AG09309 (cell line): ENCODE measurements at regions not wholly inside any gene's neighbourhood (a gene's known extent, or its start where the extent isn't known, plus 50 kb on each side); places are given as distances from the start of the nearest gene placed in this dataset.

ENCODE experiments used
- DNase-seq: peaks from one replicate; pipeline ENCODE4 v3.0.0-alpha.2; 2010; ENCODE audit warnings: low read depth
- H3K4me3 ChIP-seq: 2 replicates; pipeline ENCODE4 v1.5.1; 2011; ENCODE audit warnings: mild to moderate bottlenecking, low read depth, low read length, moderate library complexity; ENCODE audit not compliant: control insufficient read depth
- CTCF ChIP-seq: IDR thresholded peaks from 2 replicates; pipeline ENCODE4 v1.5.1; 2011; ENCODE audit warnings: mild to moderate bottlenecking, low read depth, low read length, inconsistent platforms; ENCODE audit not compliant: insufficient read depth, control insufficient read depth; ENCODE audit errors: missing control alignments

- DNase-seq, result no peak
- H3K4me3 ChIP-seq, result no peak overlapping the region
- no peak for TF ChIP-seq CTCF
These were observed 577.7 kb upstream of the NOVA1 start for GRCh38 chr14:27175489-27175888.

- TF ChIP-seq CTCF, result no peak
- DNase-seq, result no peak
- no peak overlapping the region for H3K4me3 ChIP-seq
These were observed 583.5 kb upstream of the NOVA1 start for GRCh38 chr14:27181333-27181732.

GRCh38 chr14:27184427-27184826, 586.6 kb upstream of the NOVA1 start:
- no peak for DNase-seq
- no peak overlapping the region for H3K4me3 ChIP-seq
- no peak for TF ChIP-seq CTCF

- no peak overlapping the region for H3K4me3 ChIP-seq
- no peak for TF ChIP-seq CTCF
- no peak for DNase-seq
These were observed 588.2 kb upstream of the NOVA1 start for GRCh38 chr14:27186048-27186447.

- H3K4me3 ChIP-seq, result no peak overlapping the region
- DNase-seq, result no peak
- no peak for TF ChIP-seq CTCF
These were observed 589.3 kb upstream of the NOVA1 start for GRCh38 chr14:27187136-27187535.

- H3K4me3 ChIP-seq, result no peak overlapping the region
- no peak for TF ChIP-seq CTCF
- no peak for DNase-seq
These were observed 592.5 kb upstream of the NOVA1 start for GRCh38 chr14:27190296-27190695.

- H3K4me3 ChIP-seq, result no peak overlapping the region
- DNase-seq, result no peak
- no peak for TF ChIP-seq CTCF
These were observed 601.4 kb upstream of the NOVA1 start for GRCh38 chr14:27199272-27199671.
